ENCODE measurements at regions not wholly inside any gene's neighbourhood (a gene's known extent, or its start where the extent isn't known, plus 50 kb on each side); places are given as distances from the start of the nearest gene placed in this dataset.

DNA sequence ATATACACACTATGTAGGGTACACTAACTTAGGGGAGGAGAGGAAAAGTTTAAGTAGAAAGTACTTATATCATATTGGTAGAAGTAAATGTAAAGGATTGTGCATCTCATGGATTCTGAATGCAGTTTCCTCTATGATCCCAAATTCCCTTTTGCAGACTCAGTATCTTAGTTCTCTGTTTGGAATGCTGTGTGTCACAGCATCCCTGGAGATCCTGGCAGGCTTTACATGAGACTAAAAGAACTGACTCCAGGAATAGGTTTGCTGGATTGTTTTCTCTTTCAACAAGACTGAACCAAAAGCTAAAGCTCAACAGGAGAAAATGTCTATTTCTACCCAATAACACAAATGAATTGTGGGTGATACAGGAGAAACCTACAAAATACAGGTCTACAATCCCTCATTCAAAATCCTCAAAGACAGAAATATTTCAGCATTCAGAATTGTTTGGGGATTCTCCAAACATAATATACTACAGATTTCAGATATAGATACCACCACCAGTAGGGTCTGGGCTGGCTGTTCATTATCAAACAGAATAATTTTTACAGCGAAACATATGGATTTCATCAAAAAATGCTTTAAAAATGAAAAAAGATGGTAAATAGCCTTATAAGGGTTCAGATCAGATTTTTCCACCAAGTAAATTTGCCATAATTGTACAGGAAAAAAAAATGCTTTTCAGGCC lies 324.7 kb upstream of the GRAMD2B start:
- no peak for DNase-seq
- H3K36me3 Mint-ChIP-seq = no peaks in the 10 kb centered on the region
- no peaks in the 10 kb centered on the region for H3K27me3 Mint-ChIP-seq
- CTCF ChIA-PET = no interaction called here
- no peaks in the 10 kb centered on the region for H3K4me1 Mint-ChIP-seq
- H3K4me3 Mint-ChIP-seq = no peak overlapping the region
- no peak overlapping the region for H3K27ac Mint-ChIP-seq
- peaks cover 3% of the 10 kb centered on the region for H3K9me3 Mint-ChIP-seq

DNA sequence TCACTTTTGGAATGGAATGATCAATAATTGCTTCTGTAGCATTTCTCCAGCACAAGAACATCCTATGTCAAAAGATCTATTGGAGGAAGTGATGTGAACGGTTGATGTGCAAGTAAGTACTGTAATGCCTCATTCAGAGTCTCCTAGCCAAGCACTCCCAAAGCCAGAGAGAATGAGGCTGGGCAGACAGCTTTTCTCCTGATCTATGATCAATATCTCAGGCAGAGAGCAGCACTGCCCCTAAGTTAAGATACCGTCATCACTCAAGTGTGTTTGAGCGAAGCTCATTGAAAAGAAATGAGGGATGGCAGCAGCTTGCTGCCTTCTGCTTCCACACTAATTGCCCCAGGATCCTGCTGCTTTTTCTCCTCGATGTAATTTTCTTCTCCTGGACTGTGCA lies 324.1 kb upstream of the GRAMD2B start:
- no peak overlapping the region for H3K4me3 Mint-ChIP-seq
- H3K36me3 Mint-ChIP-seq = no peaks in the 10 kb centered on the region
- no peaks in the 10 kb centered on the region for H3K4me1 Mint-ChIP-seq
- no peaks in the 10 kb centered on the region for H3K27me3 Mint-ChIP-seq
- no peak for DNase-seq
- CTCF ChIA-PET = no interaction called here
- no peak overlapping the region for H3K27ac Mint-ChIP-seq
- peaks cover 2% of the 10 kb centered on the region for H3K9me3 Mint-ChIP-seq

DNA sequence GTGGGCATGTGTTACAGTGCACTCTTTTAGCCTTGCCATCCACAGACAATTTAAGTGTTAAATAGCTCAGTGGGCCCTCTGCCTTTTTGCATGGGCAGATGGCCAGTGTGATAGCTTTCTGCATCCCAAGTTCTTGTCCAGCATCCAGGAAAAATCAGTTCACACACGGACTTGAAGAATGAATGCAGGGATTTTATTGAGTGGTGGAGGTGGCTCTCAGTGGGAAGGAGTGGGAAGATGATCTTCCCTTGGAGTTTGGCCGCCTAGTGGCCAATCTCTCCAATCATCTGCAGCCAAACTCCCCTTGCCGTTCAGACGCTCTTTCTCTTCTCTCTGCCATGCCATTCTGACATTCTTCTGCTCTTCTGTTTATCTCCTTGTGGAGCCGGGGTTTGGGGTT lies 322.4 kb upstream of the GRAMD2B start:
- H3K27me3 Mint-ChIP-seq = no peaks in the 10 kb centered on the region
- peaks cover 2% of the 10 kb centered on the region for H3K9me3 Mint-ChIP-seq
- no peak overlapping the region for H3K4me3 Mint-ChIP-seq
- H3K27ac Mint-ChIP-seq = no peak overlapping the region
- DNase-seq = no peak
- CTCF ChIA-PET = no interaction called here
- H3K4me1 Mint-ChIP-seq = no peaks in the 10 kb centered on the region
- no peaks in the 10 kb centered on the region for H3K36me3 Mint-ChIP-seq

DNA sequence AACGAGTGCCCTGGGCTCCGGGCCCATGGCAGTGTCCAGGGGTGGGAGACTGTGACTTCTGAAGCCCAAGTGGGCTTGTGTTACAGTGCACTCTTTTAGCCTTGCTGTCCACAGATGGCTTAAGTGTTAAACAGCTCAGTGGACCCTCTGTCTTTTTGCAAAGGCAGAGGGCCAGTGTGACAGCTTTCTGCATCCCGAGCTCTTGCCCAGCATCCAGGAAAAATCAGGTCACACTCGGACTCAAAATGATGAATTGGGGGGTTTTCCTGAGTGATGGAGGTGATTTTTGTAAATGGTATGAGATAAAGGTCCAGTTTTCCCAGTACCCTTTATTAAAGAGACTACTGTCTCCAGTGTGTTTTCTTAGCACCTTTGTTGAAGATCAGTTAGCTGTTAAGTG lies 321.3 kb upstream of the GRAMD2B start:
- no peaks in the 10 kb centered on the region for H3K27me3 Mint-ChIP-seq
- no peak overlapping the region for H3K27ac Mint-ChIP-seq
- CTCF ChIA-PET = no interaction called here
- H3K4me1 Mint-ChIP-seq = no peaks in the 10 kb centered on the region
- DNase-seq = no peak
- H3K36me3 Mint-ChIP-seq = no peaks in the 10 kb centered on the region
- H3K9me3 Mint-ChIP-seq = peaks cover 4% of the 10 kb centered on the region
- H3K4me3 Mint-ChIP-seq = no peak overlapping the region

DNA sequence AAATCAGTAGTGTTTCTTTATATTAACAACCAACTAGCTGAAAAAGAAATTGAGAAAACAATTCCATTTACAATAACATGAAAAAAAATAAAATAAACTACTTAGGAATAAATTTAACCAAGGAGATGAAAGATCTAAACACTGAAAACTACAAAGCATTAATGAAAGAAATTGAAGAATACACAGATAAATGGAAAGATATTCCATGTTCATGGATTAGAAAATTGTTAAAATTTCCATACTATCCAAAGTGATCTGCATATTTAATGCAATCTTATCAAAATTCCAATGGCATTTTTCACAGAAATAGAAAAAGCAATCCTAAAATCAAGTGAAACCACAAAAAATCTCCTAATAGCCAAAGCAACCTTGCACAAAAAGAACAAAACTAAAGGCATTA lies 320.2 kb upstream of the GRAMD2B start:
- Mint-ChIP-seq H3K27ac (no peak overlapping the region), H3K4me1 (no peaks in the 10 kb centered on the region), H3K9me3 (peaks cover 4% of the 10 kb centered on the region), H3K36me3 (no peaks in the 10 kb centered on the region), H3K27me3 (no peaks in the 10 kb centered on the region), H3K4me3 (no peak overlapping the region)
- CTCF ChIA-PET = no interaction called here
- no peak for DNase-seq

DNA sequence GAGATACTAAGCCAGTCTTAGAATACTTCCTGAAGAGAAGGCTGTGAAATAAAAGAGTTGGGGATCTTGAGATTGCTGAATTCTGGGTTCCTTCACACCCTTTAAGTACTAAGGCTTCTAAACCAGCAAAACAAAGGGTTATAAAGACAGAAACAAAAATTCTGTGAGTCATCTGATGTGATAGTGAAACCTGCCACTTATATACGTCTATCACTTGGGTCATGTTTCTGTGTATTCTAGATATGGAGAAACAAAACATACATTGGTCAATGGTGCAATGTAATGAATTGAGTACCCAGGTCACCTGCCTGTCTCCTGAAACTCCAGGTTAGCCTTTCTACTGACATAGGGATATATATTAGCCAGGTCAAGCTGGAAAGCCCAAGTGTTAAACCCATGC lies 319.3 kb upstream of the GRAMD2B start:
- DNase-seq = no peak
- CTCF ChIA-PET = no interaction called here

DNA sequence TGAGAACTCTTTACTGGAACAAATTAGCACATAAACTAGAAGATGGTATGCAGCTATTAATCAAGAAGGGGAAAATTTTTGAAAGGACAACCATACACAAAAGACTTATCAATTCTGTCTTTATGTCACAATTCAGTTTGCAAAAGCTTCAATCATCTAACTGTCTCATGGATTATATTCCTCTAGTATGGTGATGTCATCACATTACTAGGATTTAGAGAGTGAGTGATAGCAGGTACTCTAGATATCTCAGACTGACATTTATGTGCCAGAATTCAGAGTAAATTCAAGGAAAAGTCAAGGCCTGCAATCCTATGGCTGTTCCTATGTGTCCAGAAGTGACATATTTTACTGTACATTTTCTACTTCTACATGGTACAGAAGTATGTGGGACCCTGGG lies 318.9 kb upstream of the GRAMD2B start:
- peaks cover 4% of the 10 kb centered on the region for H3K9me3 Mint-ChIP-seq
- DNase-seq = no peak
- CTCF ChIA-PET = no interaction called here
- H3K27me3 Mint-ChIP-seq = no peaks in the 10 kb centered on the region
- H3K4me1 Mint-ChIP-seq = no peaks in the 10 kb centered on the region
- H3K4me3 Mint-ChIP-seq = no peak overlapping the region
- H3K27ac Mint-ChIP-seq = no peak overlapping the region
- H3K36me3 Mint-ChIP-seq = no peaks in the 10 kb centered on the region

More for the DNA sequence above, 319.3 kb upstream of the GRAMD2B start:
- H3K27ac Mint-ChIP-seq = no peak overlapping the region
- H3K36me3 Mint-ChIP-seq = no peaks in the 10 kb centered on the region
- H3K27me3 Mint-ChIP-seq = no peaks in the 10 kb centered on the region
- H3K9me3 Mint-ChIP-seq = peaks cover 4% of the 10 kb centered on the region
- H3K4me1 Mint-ChIP-seq = no peaks in the 10 kb centered on the region
- no peak overlapping the region for H3K4me3 Mint-ChIP-seq

DNA sequence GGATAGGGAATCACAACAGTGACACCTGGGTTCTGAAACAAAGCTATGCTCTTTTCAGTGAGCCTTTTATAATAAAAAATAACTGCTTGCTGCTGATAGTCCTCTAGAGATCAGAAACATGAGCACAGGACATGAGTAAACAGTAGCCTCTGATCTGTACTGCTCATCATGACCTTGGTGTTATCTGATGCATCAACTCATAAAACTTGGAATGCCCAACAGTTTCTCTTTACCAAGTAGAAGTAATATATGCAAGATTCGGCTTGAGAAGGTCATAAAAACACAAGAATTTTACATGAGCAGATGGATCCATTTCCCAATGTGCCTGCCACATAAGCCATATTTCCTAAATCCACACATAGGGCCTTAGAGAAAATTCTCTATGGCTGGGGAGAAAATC lies 318.3 kb upstream of the GRAMD2B start:
- no peak overlapping the region for H3K4me3 Mint-ChIP-seq
- H3K27ac Mint-ChIP-seq = no peak overlapping the region
- no peak for DNase-seq
- H3K36me3 Mint-ChIP-seq = no peaks in the 10 kb centered on the region
- peaks cover 4% of the 10 kb centered on the region for H3K9me3 Mint-ChIP-seq
- H3K4me1 Mint-ChIP-seq = no peaks in the 10 kb centered on the region
- no peaks in the 10 kb centered on the region for H3K27me3 Mint-ChIP-seq
- CTCF ChIA-PET = no interaction called here

DNA sequence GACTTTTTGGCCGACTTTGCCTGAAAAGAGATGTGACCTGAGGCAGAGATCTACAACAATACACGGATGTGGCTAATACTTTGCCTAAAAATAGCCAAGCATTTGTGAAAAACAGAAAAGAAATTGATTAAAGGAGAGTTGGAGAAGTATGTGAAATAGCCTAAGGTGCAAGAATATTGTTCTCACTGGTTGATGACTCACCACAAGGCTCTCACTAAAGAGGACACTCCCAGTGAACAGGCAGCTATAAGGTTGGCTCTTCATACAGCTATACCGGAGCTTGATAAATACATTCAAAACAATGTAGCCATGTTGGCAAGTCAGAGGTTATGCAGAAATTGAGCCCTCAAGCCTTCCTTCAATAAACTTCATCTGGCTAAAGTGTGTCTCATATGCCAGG lies 317.2 kb upstream of the GRAMD2B start:
- H3K4me3 Mint-ChIP-seq = no peak overlapping the region
- peaks cover 4% of the 10 kb centered on the region for H3K9me3 Mint-ChIP-seq
- no peak for DNase-seq
- no peak overlapping the region for H3K27ac Mint-ChIP-seq
- H3K27me3 Mint-ChIP-seq = no peaks in the 10 kb centered on the region
- H3K36me3 Mint-ChIP-seq = no peaks in the 10 kb centered on the region
- CTCF ChIA-PET = no interaction called here
- no peaks in the 10 kb centered on the region for H3K4me1 Mint-ChIP-seq

DNA sequence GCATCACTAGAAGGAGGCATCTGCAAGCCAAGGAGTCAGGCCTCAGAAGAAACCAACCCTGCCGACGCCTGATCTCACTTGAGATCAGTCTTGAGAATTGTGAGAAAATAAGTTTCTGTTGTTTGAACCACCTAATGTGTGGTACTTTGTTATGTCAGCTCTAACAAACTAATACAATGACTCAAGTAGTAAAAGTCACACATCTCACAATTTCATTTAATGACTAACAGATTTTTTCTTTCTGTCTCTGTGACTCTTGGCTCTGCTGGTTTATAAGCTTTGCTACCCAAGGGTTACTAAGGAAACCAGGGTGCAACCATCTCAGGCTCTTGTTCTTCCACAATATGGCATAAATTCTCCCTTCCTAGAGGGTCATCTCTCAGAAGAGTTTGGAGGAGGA lies 315.8 kb upstream of the GRAMD2B start:
- CTCF ChIA-PET = no interaction called here

DNA sequence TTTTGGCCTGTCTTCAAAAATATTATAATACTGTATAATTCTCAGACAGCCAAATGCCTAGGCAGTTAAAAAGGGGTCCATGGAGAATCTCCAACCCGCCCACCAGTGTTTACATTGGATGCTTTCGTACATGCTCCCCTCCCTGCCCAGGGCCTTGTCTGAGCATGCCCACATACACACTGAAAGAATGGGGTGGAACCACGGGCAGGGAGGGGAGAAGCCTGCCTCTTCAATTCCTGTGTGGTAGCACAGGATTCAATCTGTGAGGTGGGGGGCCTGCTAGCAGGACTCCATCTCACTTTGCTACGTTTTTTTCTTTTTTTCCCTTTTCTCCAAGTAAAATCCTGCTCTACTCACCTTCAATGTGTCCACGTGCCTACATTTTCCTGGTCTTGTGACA lies 314.7 kb upstream of the GRAMD2B start:
- Mint-ChIP-seq H3K4me3 (no peak overlapping the region), H3K4me1 (no peaks in the 10 kb centered on the region), H3K9me3 (peaks cover 11% of the 10 kb centered on the region), H3K27ac (no peak overlapping the region), H3K36me3 (no peaks in the 10 kb centered on the region), H3K27me3 (no peaks in the 10 kb centered on the region)
- CTCF ChIA-PET = no interaction called here
- no peak for DNase-seq

More for the DNA sequence above, 315.8 kb upstream of the GRAMD2B start:
- Mint-ChIP-seq H3K4me3 (no peak overlapping the region), H3K36me3 (no peaks in the 10 kb centered on the region), H3K4me1 (no peaks in the 10 kb centered on the region), H3K9me3 (peaks cover 10% of the 10 kb centered on the region), H3K27me3 (no peaks in the 10 kb centered on the region), H3K27ac (no peak overlapping the region)
- no peak for DNase-seq

DNA sequence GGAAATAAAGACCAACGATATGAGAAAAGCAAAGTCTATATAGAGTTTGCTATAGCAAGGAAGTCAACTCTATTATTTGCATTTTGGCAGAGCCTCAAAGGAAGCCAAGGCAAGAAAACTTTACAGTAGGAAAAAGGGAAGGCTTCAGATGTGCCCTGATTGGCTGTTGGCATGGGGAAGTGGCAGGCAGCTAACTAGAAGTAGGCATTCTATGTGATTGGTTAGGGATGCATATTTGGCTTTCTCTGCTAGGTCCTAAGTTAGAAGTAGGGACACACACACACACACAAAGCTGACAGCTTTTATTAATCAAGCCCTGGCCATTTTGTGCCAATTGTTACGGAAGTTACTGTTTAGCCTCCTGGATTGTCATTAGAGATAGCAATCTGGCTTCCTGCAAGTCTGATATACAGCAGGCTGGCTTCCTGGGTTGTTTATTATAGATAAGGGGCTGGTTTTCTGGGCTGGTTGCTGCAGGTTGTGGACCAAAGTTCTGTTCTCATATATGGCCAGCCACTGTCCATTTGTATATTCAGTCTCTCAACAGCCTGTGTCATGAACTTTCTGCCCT lies 308.1 kb upstream of the GRAMD2B start:
- H3K9me3 Mint-ChIP-seq = peaks cover 17% of the 10 kb centered on the region
- CTCF ChIA-PET = no interaction called here
- H3K27ac Mint-ChIP-seq = no peak overlapping the region
- H3K4me1 Mint-ChIP-seq = no peaks in the 10 kb centered on the region
- DNase-seq = no peak
- H3K27me3 Mint-ChIP-seq = no peaks in the 10 kb centered on the region
- H3K36me3 Mint-ChIP-seq = no peaks in the 10 kb centered on the region
- H3K4me3 Mint-ChIP-seq = no peak overlapping the region

DNA sequence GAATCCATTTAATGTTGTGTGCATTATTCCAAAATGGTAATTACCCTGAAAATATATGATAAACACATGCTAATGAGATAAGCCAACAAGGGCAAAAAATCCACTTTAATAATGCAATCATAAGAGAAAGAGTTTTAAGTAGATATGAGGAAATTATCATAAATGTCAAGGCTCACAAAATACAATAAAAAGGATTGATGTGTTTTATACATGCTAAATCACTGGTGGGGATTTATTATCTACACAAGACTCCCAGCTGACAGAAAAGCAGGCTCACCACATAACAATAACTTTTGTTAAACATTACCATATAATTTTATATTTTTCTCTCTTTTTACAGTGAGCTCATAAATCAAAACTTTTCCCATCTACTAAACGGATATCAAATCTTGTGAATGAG lies 306.2 kb upstream of the GRAMD2B start:
- no peaks in the 10 kb centered on the region for H3K4me1 Mint-ChIP-seq
- CTCF ChIA-PET = no interaction called here
- DNase-seq = no peak
- peaks cover 14% of the 10 kb centered on the region for H3K9me3 Mint-ChIP-seq
- no peak overlapping the region for H3K4me3 Mint-ChIP-seq
- H3K27me3 Mint-ChIP-seq = no peaks in the 10 kb centered on the region
- H3K27ac Mint-ChIP-seq = no peak overlapping the region
- H3K36me3 Mint-ChIP-seq = no peaks in the 10 kb centered on the region

DNA sequence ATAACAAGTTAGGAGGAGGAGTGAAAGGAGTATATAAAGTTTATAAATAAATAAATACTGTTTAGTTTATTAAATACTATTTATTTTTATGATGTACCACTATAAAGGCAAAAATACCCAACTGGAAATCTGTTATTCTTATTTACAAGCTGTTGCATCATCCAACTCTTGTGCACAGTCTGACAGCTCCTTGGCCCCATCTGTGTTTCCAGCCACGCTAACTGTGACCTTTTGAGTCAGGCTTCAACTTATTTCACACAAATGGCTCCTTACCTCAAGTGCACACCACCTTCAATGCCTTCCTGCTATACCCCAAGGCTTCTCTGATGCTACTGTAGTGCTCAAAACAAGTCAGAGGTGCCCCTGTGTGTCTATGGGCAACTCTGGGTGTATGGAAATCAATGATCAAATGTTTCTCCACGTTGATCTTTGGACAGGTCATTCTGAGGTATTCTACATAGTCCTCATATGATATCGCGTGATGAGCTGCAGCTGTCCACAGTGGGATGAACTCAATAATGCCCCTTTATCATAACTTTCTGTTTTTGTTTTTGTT lies 303.2 kb upstream of the GRAMD2B start:
- no peak overlapping the region for H3K4me3 Mint-ChIP-seq
- H3K27me3 Mint-ChIP-seq = no peaks in the 10 kb centered on the region
- CTCF ChIA-PET = no interaction called here
- H3K36me3 Mint-ChIP-seq = no peaks in the 10 kb centered on the region
- no peaks in the 10 kb centered on the region for H3K4me1 Mint-ChIP-seq
- peaks cover under 1% of the 10 kb centered on the region for H3K9me3 Mint-ChIP-seq
- no peak for DNase-seq
- H3K27ac Mint-ChIP-seq = no peak overlapping the region

DNA sequence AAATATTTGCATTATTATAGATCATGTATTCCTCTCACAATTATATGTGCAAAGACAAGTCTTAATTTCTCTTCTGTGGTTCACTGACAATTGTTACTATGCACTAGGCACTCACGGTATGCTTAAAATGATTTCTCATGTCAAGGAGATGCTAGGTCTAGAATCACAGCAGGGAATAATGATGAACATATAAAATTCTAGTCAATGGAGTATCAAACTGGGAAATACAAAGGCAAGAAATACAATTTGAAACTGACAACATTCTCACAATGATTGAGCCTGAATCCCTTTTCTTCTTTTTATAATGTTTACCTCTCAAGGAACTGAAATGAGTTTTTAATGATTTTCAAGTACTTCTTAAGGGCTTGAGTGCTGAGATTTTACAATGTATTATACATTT lies 302.3 kb upstream of the GRAMD2B start:
- no peaks in the 10 kb centered on the region for H3K9me3 Mint-ChIP-seq
- CTCF ChIA-PET = no interaction called here
- no peaks in the 10 kb centered on the region for H3K4me1 Mint-ChIP-seq

More for the DNA sequence above, 302.3 kb upstream of the GRAMD2B start:
- no peaks in the 10 kb centered on the region for H3K27me3 Mint-ChIP-seq
- no peak for DNase-seq
- no peak overlapping the region for H3K4me3 Mint-ChIP-seq
- H3K27ac Mint-ChIP-seq = no peak overlapping the region
- H3K36me3 Mint-ChIP-seq = no peaks in the 10 kb centered on the region
